Loucy (cell line): ENCODE measurements at regions not wholly inside any gene's neighbourhood (a gene's known extent, or its start where the extent isn't known, plus 50 kb on each side); places are given as distances from the start of the nearest gene placed in this dataset.

ENCODE experiments used
- EZH2phosphoT487 ChIP-seq: fragments of 200-600 bp; IDR thresholded peaks from 2 replicates; pipeline ENCODE4 v1.6.1; 2018; ENCODE audit warnings: antibody characterized with exemption, mild to moderate bottlenecking, moderate library complexity, borderline replicate concordance
- TF ChIP-seq, protein P1 (sequence below): fragments of 200-600 bp; sonication (generic); conservative IDR thresholded peaks from 2 replicates; pipeline ENCODE4 v1.5.1; 2014; ENCODE audit warnings: mild to moderate bottlenecking, antibody characterized with exemption, low read length

DNA sequence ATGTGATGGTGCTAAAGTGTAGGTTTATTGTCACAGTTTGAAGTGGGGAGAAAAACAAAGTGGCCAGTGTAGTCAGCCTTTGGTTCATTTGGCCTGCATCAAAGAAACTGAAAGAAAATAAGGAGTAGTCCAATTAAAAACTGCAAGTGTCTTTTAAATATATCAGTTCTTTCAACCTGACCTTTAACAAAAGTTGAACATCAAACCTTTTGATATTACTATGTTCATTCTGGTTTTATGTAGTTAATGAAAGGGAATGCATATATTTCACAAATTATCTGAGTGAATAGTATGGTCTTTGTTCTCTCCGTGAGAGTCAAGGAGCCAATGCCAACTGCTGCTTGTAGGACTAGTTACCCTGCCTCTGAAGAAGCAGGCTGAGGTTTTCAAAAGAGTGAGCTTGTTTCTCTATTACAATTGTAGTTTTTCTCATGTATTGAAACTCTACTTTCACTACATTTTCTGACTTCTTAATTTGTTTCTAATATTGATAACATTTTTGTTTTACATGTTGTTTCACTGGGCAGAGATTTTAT is 1160.8 kb upstream of the LRRTM3 start:
- TF ChIP-seq, protein P1, sequence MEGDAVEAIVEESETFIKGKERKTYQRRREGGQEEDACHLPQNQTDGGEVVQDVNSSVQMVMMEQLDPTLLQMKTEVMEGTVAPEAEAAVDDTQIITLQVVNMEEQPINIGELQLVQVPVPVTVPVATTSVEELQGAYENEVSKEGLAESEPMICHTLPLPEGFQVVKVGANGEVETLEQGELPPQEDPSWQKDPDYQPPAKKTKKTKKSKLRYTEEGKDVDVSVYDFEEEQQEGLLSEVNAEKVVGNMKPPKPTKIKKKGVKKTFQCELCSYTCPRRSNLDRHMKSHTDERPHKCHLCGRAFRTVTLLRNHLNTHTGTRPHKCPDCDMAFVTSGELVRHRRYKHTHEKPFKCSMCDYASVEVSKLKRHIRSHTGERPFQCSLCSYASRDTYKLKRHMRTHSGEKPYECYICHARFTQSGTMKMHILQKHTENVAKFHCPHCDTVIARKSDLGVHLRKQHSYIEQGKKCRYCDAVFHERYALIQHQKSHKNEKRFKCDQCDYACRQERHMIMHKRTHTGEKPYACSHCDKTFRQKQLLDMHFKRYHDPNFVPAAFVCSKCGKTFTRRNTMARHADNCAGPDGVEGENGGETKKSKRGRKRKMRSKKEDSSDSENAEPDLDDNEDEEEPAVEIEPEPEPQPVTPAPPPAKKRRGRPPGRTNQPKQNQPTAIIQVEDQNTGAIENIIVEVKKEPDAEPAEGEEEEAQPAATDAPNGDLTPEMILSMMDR, result no peak
- TF ChIP-seq EZH2phosphoT487, result no peak
